ENCODE measurements at regions not wholly inside any gene's neighbourhood (a gene's known extent, or its start where the extent isn't known, plus 50 kb on each side); places are given as distances from the start of the nearest gene placed in this dataset.
"Not testable (repeated sequence)": the region's sequence is repeated elsewhere in the genome, so short reads cannot be mapped to it uniquely, and the experiment has no call there.

- DNase-seq (peak in 1 of 3 donors; percentile 17), ATAC-seq (ENCODE audit: low read depth in 2 of 2) (no peak)
- peak overlapping the region; percentile 94 to 97 (median 95) for H3K27ac Mint-ChIP-seq
- no peaks in the 10 kb centered on the region for H3K36me3 Mint-ChIP-seq
- Histone ChIP-seq H3K27me3 (ENCODE audit: control insufficient read depth, insufficient read depth, low read length) (no peaks in the 10 kb centered on the region), H3K27ac (ENCODE audit: insufficient read depth, low read length, poor library complexity, severe bottlenecking) (peak overlapping the region; percentile 80), H3K36me3 (ENCODE audit: control insufficient read depth, insufficient read depth, low read length) (no peaks in the 10 kb centered on the region), H3K4me1 (ENCODE audit: control insufficient read depth, insufficient read depth, low read length, poor library complexity, severe bottlenecking) (peaks cover 45% of the 10 kb centered on the region), H3K4me3 (ENCODE audit: low read depth, low read length) (peak overlapping the region; percentile 54), H3K9me3 (ENCODE audit: control insufficient read depth in 2 of 2, low read length in 2 of 2) (no peaks in the 10 kb centered on the region)
- no peaks in the 10 kb centered on the region for H3K9me3 Mint-ChIP-seq
- H3K4me1 Mint-ChIP-seq = peaks cover 17 to 52% (median 46%) of the 10 kb centered on the region in 4 donors
- H3K4me3 Mint-ChIP-seq = peak overlapping the region; percentile 25 to 76 (median 68)
- H3K27me3 Mint-ChIP-seq = no peaks in the 10 kb centered on the region
These were observed 168.5 kb downstream of the UTP18 start for GRCh38 chr17:51428668-51429495.

GRCh38 chr17:51429938-51430337 lies 169.6 kb downstream of the UTP18 start:
- Histone ChIP-seq H3K4me1 (ENCODE audit: control insufficient read depth, insufficient read depth, low read length, poor library complexity, severe bottlenecking) (peaks cover 51% of the 10 kb centered on the region), H3K27ac (ENCODE audit: insufficient read depth, low read length, poor library complexity, severe bottlenecking) (peak overlapping the region; percentile 80), H3K4me3 (ENCODE audit: low read depth, low read length) (peak overlapping the region; percentile 47)
- H3K27me3 Mint-ChIP-seq; H3K9me3 Mint-ChIP-seq; ATAC-seq (ENCODE audit: low read depth in 2 of 2); H3K36me3 Mint-ChIP-seq; H3K27me3 ChIP-seq (ENCODE audit: control insufficient read depth, insufficient read depth, low read length); H3K36me3 ChIP-seq (ENCODE audit: control insufficient read depth, insufficient read depth, low read length); H3K9me3 ChIP-seq (ENCODE audit: control insufficient read depth in 2 of 2, low read length in 2 of 2): not testable (repeated sequence)
- peak overlapping the region; percentile 94 to 97 (median 95) for H3K27ac Mint-ChIP-seq
- peak overlapping the region in 3 of 4 donors; percentile 5 to 29 (median 17) for H3K4me3 Mint-ChIP-seq
- DNase-seq = peak in 1 of 3 donors; percentile 56
- peaks cover 17 to 60% (median 54%) of the 10 kb centered on the region in 4 donors for H3K4me1 Mint-ChIP-seq

GRCh38 chr17:51430591-51430990 lies 170.2 kb downstream of the UTP18 start:
- Mint-ChIP-seq H3K9me3 (no peaks in the 10 kb centered on the region), H3K27me3 (no peaks in the 10 kb centered on the region), H3K36me3 (no peaks in the 10 kb centered on the region), H3K4me3 (peak overlapping the region in 3 of 4 donors; percentile 9 to 29 (median 13)), H3K27ac (peak overlapping the region; percentile 94 to 97 (median 95)), H3K4me1 (peaks cover 23 to 67% (median 60%) of the 10 kb centered on the region in 4 donors)
- no peaks in the 10 kb centered on the region for H3K27me3 ChIP-seq (ENCODE audit: control insufficient read depth, insufficient read depth, low read length)
- peak overlapping the region; percentile 80 for H3K27ac ChIP-seq (ENCODE audit: insufficient read depth, low read length, poor library complexity, severe bottlenecking)
- H3K4me1 ChIP-seq (ENCODE audit: control insufficient read depth, insufficient read depth, low read length, poor library complexity, severe bottlenecking) = peaks cover 57% of the 10 kb centered on the region
- H3K4me3 ChIP-seq (ENCODE audit: low read depth, low read length) = no peak overlapping the region
- DNase-seq (peak in 1 of 3 donors; percentile 41), ATAC-seq (ENCODE audit: low read depth in 2 of 2) (peak in 1 of 2 donors; percentile 29)
- no peaks in the 10 kb centered on the region for H3K9me3 ChIP-seq (ENCODE audit: control insufficient read depth in 2 of 2, low read length in 2 of 2)
- H3K36me3 ChIP-seq (ENCODE audit: control insufficient read depth, insufficient read depth, low read length) = no peaks in the 10 kb centered on the region

- peak overlapping the region in 2 of 3 donors; percentile 83 to 85 for H3K27ac Mint-ChIP-seq
- H3K27me3 Mint-ChIP-seq = no peaks in the 10 kb centered on the region
- H3K27me3 ChIP-seq (ENCODE audit: control insufficient read depth, insufficient read depth, low read length) = no peaks in the 10 kb centered on the region
- peak overlapping the region; percentile 75 for H3K4me3 ChIP-seq (ENCODE audit: low read depth, low read length)
- no peaks in the 10 kb centered on the region for H3K36me3 Mint-ChIP-seq
- H3K9me3 Mint-ChIP-seq = no peaks in the 10 kb centered on the region
- H3K9me3 ChIP-seq (ENCODE audit: control insufficient read depth in 2 of 2, low read length in 2 of 2) = no peaks in the 10 kb centered on the region
- peak; percentile 37 to 39 for ATAC-seq (ENCODE audit: low read depth in 2 of 2)
- peaks cover 30 to 57% (median 43%) of the 10 kb centered on the region in 4 donors for H3K4me1 Mint-ChIP-seq
- H3K4me1 ChIP-seq (ENCODE audit: control insufficient read depth, insufficient read depth, low read length, poor library complexity, severe bottlenecking) = peaks cover 35% of the 10 kb centered on the region
- peak in 1 of 3 donors; percentile 62 for DNase-seq
- H3K27ac ChIP-seq (ENCODE audit: insufficient read depth, low read length, poor library complexity, severe bottlenecking) = peak overlapping the region; percentile 48
- H3K36me3 ChIP-seq (ENCODE audit: control insufficient read depth, insufficient read depth, low read length) = no peaks in the 10 kb centered on the region
- peak overlapping the region; percentile 73 to 88 (median 82) for H3K4me3 Mint-ChIP-seq
These were observed 174.3 kb downstream of the UTP18 start for GRCh38 chr17:51434434-51435170.

- Histone ChIP-seq H3K9me3 (ENCODE audit: control insufficient read depth in 2 of 2, low read length in 2 of 2) (no peaks in the 10 kb centered on the region), H3K27ac (ENCODE audit: insufficient read depth, low read length, poor library complexity, severe bottlenecking) (peak overlapping the region; percentile 48), H3K4me3 (ENCODE audit: low read depth, low read length) (peak overlapping the region; percentile 75), H3K4me1 (ENCODE audit: control insufficient read depth, insufficient read depth, low read length, poor library complexity, severe bottlenecking) (peaks cover 29% of the 10 kb centered on the region), H3K36me3 (ENCODE audit: control insufficient read depth, insufficient read depth, low read length) (no peaks in the 10 kb centered on the region), H3K27me3 (ENCODE audit: control insufficient read depth, insufficient read depth, low read length) (no peaks in the 10 kb centered on the region)
- H3K27ac Mint-ChIP-seq = peak overlapping the region; percentile 79 to 85 (median 83)
- H3K4me3 Mint-ChIP-seq = peak overlapping the region; percentile 73 to 88 (median 82)
- no peaks in the 10 kb centered on the region for H3K9me3 Mint-ChIP-seq
- H3K4me1 Mint-ChIP-seq = peaks cover 29 to 54% (median 39%) of the 10 kb centered on the region in 4 donors
- H3K36me3 Mint-ChIP-seq = no peaks in the 10 kb centered on the region
- DNase-seq = peak in 1 of 3 donors; percentile 71
- H3K27me3 Mint-ChIP-seq = no peaks in the 10 kb centered on the region
- peak in 1 of 2 donors; percentile 11 for ATAC-seq (ENCODE audit: low read depth in 2 of 2)
These were observed 174.8 kb downstream of the UTP18 start for GRCh38 chr17:51435171-51435552.

GRCh38 chr17:51435641-51436091 lies 175.3 kb downstream of the UTP18 start:
- H3K4me1 Mint-ChIP-seq = peaks cover 24 to 49% (median 36%) of the 10 kb centered on the region in 4 donors
- Histone ChIP-seq H3K27ac (ENCODE audit: insufficient read depth, low read length, poor library complexity, severe bottlenecking) (peak overlapping the region; percentile 48), H3K4me1 (ENCODE audit: control insufficient read depth, insufficient read depth, low read length, poor library complexity, severe bottlenecking) (peaks cover 24% of the 10 kb centered on the region), H3K9me3 (ENCODE audit: control insufficient read depth in 2 of 2, low read length in 2 of 2) (no peaks in the 10 kb centered on the region), H3K36me3 (ENCODE audit: control insufficient read depth, insufficient read depth, low read length) (no peaks in the 10 kb centered on the region), H3K27me3 (ENCODE audit: control insufficient read depth, insufficient read depth, low read length) (no peaks in the 10 kb centered on the region), H3K4me3 (ENCODE audit: low read depth, low read length) (peak overlapping the region; percentile 75)
- peak overlapping the region; percentile 73 to 88 (median 82) for H3K4me3 Mint-ChIP-seq
- peak; percentile 37 to 79 (median 42) for DNase-seq
- no peaks in the 10 kb centered on the region for H3K27me3 Mint-ChIP-seq
- ATAC-seq (ENCODE audit: low read depth in 2 of 2) = peak; percentile 65 to 73
- H3K9me3 Mint-ChIP-seq = no peaks in the 10 kb centered on the region
- H3K27ac Mint-ChIP-seq = peak overlapping the region; percentile 79 to 85 (median 83)
- no peaks in the 10 kb centered on the region for H3K36me3 Mint-ChIP-seq

- no peaks in the 10 kb centered on the region for H3K9me3 Mint-ChIP-seq
- peaks cover 5% of the 10 kb centered on the region for H3K36me3 Mint-ChIP-seq
- Histone ChIP-seq H3K4me3 (ENCODE audit: low read depth, low read length) (no peak overlapping the region), H3K27ac (ENCODE audit: insufficient read depth, low read length, poor library complexity, severe bottlenecking) (no peak overlapping the region), H3K9me3 (ENCODE audit: control insufficient read depth in 2 of 2, low read length in 2 of 2) (no peaks in the 10 kb centered on the region), H3K27me3 (ENCODE audit: control insufficient read depth, insufficient read depth, low read length) (no peaks in the 10 kb centered on the region), H3K4me1 (ENCODE audit: control insufficient read depth, insufficient read depth, low read length, poor library complexity, severe bottlenecking) (peaks cover 18% of the 10 kb centered on the region), H3K36me3 (ENCODE audit: control insufficient read depth, insufficient read depth, low read length) (no peaks in the 10 kb centered on the region)
- peaks cover 6% of the 10 kb centered on the region for H3K27me3 Mint-ChIP-seq
- ATAC-seq (ENCODE audit: low read depth in 2 of 2) = no peak
- H3K27ac Mint-ChIP-seq = peak overlapping the region in 2 of 3 donors; percentile 28 to 42
- DNase-seq = peak in 1 of 3 donors; percentile 21
- H3K4me1 Mint-ChIP-seq = peaks cover 12 to 36% (median 23%) of the 10 kb centered on the region in 4 donors
- H3K4me3 Mint-ChIP-seq = no peak overlapping the region
These were observed 179.3 kb downstream of the UTP18 start for GRCh38 chr17:51439395-51440229.
